H9 (cell line): ENCODE measurements at regions not wholly inside any gene's neighbourhood (a gene's known extent, or its start where the extent isn't known, plus 50 kb on each side); places are given as distances from the start of the nearest gene placed in this dataset.

Experiments used
- DNase-seq: peaks from one replicate; pipeline ENCODE4 v3.0.0-alpha.2; 2017
- H2AFZ ChIP-seq: one replicate; pipeline ENCODE4 v1.6.1; 2013; ENCODE audit warnings: mild to moderate bottlenecking, low read length, control low read depth, moderate library complexity
- H2AK5ac ChIP-seq: 2 replicates; pipeline ENCODE4 v1.6.1; 2013; ENCODE audit warnings: low read length, control low read depth, mixed read lengths; ENCODE audit not compliant: insufficient read length
- H2BK120ac ChIP-seq: one replicate; pipeline ENCODE4 v1.6.1; 2013; ENCODE audit warnings: low read depth, mild to moderate bottlenecking, low read length, control low read depth, inconsistent platforms; ENCODE audit not compliant: poor library complexity, severe bottlenecking
- H2BK12ac ChIP-seq: 2 replicates; pipeline ENCODE4 v1.6.1; 2013; ENCODE audit warnings: low read length, control low read depth, mixed read lengths, low read depth; ENCODE audit not compliant: insufficient read length
- H2BK15ac ChIP-seq: 2 replicates; pipeline ENCODE4 v1.6.1; 2013; ENCODE audit warnings: low read depth, low read length, control low read depth
- H2BK20ac ChIP-seq: one replicate; pipeline ENCODE4 v1.6.1; 2013; ENCODE audit warnings: low read depth, mild to moderate bottlenecking, low read length, control low read depth, inconsistent platforms; ENCODE audit not compliant: poor library complexity, severe bottlenecking
- H2BK5ac ChIP-seq: 2 replicates; pipeline ENCODE4 v1.6.1; 2013; ENCODE audit warnings: low read length, control low read depth, mixed read lengths; ENCODE audit not compliant: insufficient read length
- H3K14ac ChIP-seq: 2 replicates; pipeline ENCODE4 v1.6.1; 2013; ENCODE audit warnings: low read length, control low read depth; ENCODE audit not compliant: insufficient read depth
- H3K18ac ChIP-seq: 2 replicates; pipeline ENCODE4 v1.6.1; 2013; ENCODE audit warnings: low read depth, mild to moderate bottlenecking, mixed read lengths, low read length, control low read depth; ENCODE audit not compliant: insufficient read length
- H3K23ac ChIP-seq: 2 replicates; pipeline ENCODE4 v1.6.1; 2013; ENCODE audit warnings: low read length, control low read depth, mixed read lengths, low read depth; ENCODE audit not compliant: insufficient read length
- H3K23me2 ChIP-seq: 2 replicates; pipeline ENCODE4 v1.6.1; 2013; ENCODE audit warnings: low read depth, mild to moderate bottlenecking, mixed read lengths, low read length, control low read depth; ENCODE audit not compliant: insufficient read length, poor library complexity, severe bottlenecking
- H3K27ac ChIP-seq: 2 replicates; pipeline ENCODE4 v1.5.1; 2013; ENCODE audit warnings: low read length, control low read depth, mixed read lengths, low read depth; ENCODE audit not compliant: insufficient read length
- H3K27me3 ChIP-seq: 2 replicates; pipeline ENCODE4 v1.6.1; 2013; ENCODE audit warnings: low read length, control low read depth, inconsistent platforms; ENCODE audit not compliant: insufficient read depth
- H3K4ac ChIP-seq: 2 replicates; pipeline ENCODE4 v1.6.1; 2013; ENCODE audit warnings: low read depth, mild to moderate bottlenecking, control low read depth, inconsistent platforms, low read length, moderate library complexity
- H3K4me1 ChIP-seq: 2 replicates; pipeline ENCODE4 v1.6.1; 2013; ENCODE audit warnings: low read length, control low read depth, inconsistent platforms; ENCODE audit not compliant: insufficient read depth
- H3K4me2 ChIP-seq: 2 replicates; pipeline ENCODE4 v1.6.1; 2013; ENCODE audit warnings: low read length, control low read depth, mixed read lengths; ENCODE audit not compliant: insufficient read length, insufficient read depth
- H3K56ac ChIP-seq: 2 replicates; pipeline ENCODE4 v1.6.1; 2013; ENCODE audit warnings: low read depth, mild to moderate bottlenecking, mixed read lengths, low read length, control low read depth; ENCODE audit not compliant: insufficient read length
- H3K79me1 ChIP-seq: 2 replicates; pipeline ENCODE4 v1.6.1; 2013; ENCODE audit warnings: low read depth, mild to moderate bottlenecking, moderate library complexity, low read length, control low read depth, inconsistent platforms; ENCODE audit not compliant: insufficient read depth, poor library complexity, severe bottlenecking
- H3K79me2 ChIP-seq: 2 replicates; pipeline ENCODE4 v1.6.1; 2013; ENCODE audit warnings: low read length, control low read depth, inconsistent platforms; ENCODE audit not compliant: insufficient read depth
- H3K9ac ChIP-seq: 2 replicates; pipeline ENCODE4 v1.6.1; 2013; ENCODE audit warnings: low read length, control low read depth, mixed read lengths; ENCODE audit not compliant: insufficient read length; ENCODE audit errors: extremely low read depth
- H3K9me3 ChIP-seq: one replicate; pipeline ENCODE4 v1.6.1; 2013; ENCODE audit warnings: low read depth, low read length, inconsistent platforms; ENCODE audit not compliant: control insufficient read depth
- H3T11ph ChIP-seq: one replicate; pipeline ENCODE4 v1.6.1; 2013; ENCODE audit warnings: mild to moderate bottlenecking, low read length, control low read depth, inconsistent platforms
- H4K20me1 ChIP-seq: one replicate; pipeline ENCODE4 v1.6.1; 2013; ENCODE audit not compliant: control insufficient read depth, insufficient read length, insufficient read depth
- H4K5ac ChIP-seq: 2 replicates; pipeline ENCODE4 v1.6.1; 2013; ENCODE audit warnings: low read depth, mild to moderate bottlenecking, mixed read lengths, low read length, control low read depth; ENCODE audit not compliant: insufficient read length
- H4K8ac ChIP-seq: replicated peaks from 2 replicates; pipeline ENCODE4 v1.6.1; 2013; ENCODE audit warnings: low read length, control low read depth, mixed read lengths, low read depth; ENCODE audit not compliant: insufficient read length
- H4K91ac ChIP-seq: 2 replicates; pipeline ENCODE4 v1.6.1; 2013; ENCODE audit warnings: low read depth, mild to moderate bottlenecking, moderate library complexity, mixed read lengths, low read length, control low read depth; ENCODE audit not compliant: insufficient read length
- H3K27ac Mint-ChIP-seq, 3 experiments: 2 replicates in 2 of 3; 3 replicates in 1 of 3; pipeline ENCODE4 v1.8.0; 2020 to 2021; ENCODE audit warnings: mixed read lengths in 3 of 3, mild to moderate bottlenecking in 1 of 3, moderate library complexity in 1 of 3
- H3K27me3 Mint-ChIP-seq: 2 replicates; pipeline ENCODE4 v1.8.0; 2021; ENCODE audit warnings: low read depth, mild to moderate bottlenecking, moderate library complexity, mixed read lengths
- H3K36me3 Mint-ChIP-seq, 3 experiments: 2 replicates in 2 of 3; 3 replicates in 1 of 3; pipeline ENCODE4 v1.8.0; 2020 to 2021; ENCODE audit warnings: low read depth in 3 of 3, mixed read lengths in 3 of 3; ENCODE audit not compliant: insufficient read depth in 1 of 3
- H3K4me1 Mint-ChIP-seq, 2 experiments: 2 replicates each; pipeline ENCODE4 v1.8.0; 2020; ENCODE audit warnings: mixed read lengths in 2 of 2
- H3K4me3 Mint-ChIP-seq, 2 experiments: 2 replicates in 1 of 2; 3 replicates in 1 of 2; pipeline ENCODE4 v1.8.0; 2020 to 2021; ENCODE audit warnings: mild to moderate bottlenecking in 2 of 2, mixed read lengths in 2 of 2, moderate library complexity in 1 of 2
- H3K9me3 Mint-ChIP-seq, 2 experiments: 2 replicates in 1 of 2; 3 replicates in 1 of 2; pipeline ENCODE4 v1.8.0; 2020; ENCODE audit warnings: mild to moderate bottlenecking in 2 of 2, mixed read lengths in 2 of 2, moderate library complexity in 1 of 2
- CTCF ChIP-seq: fragments of 200-600 bp; sonication (generic); conservative IDR thresholded peaks from 3 replicates; pipeline ENCODE4 v1.8.0; 2021; ENCODE audit warnings: antibody characterized with exemption, mild to moderate bottlenecking
- WGBS: extraction: QIAGEN DNeasy Blood & Tissue Kit; methylation state at CpG from one replicate; pipeline ENCODE4 v1.1.7; 2013; ENCODE audit warnings: missing lambda C conversion rate, low lambda C conversion rate, mixed read lengths; ENCODE audit not compliant: insufficient read length; ENCODE audit errors: extremely low coverage; 5-methylcytosine and 5-hydroxymethylcytosine counted together

- Mint-ChIP-seq H3K4me1 (peaks cover 3 to 7% of the 10 kb centered on the region in 2 experiments; a peak in 3 of 4 replicates), H3K27me3 (peaks cover 88% of the 10 kb centered on the region), H3K9me3 (no peaks in the 10 kb centered on the region; a peak in 1 of 5 replicates), H3K27ac (no peak overlapping the region), H3K4me3 (no peak overlapping the region), H3K36me3 (no peaks in the 10 kb centered on the region)
- Histone ChIP-seq H3K4ac (no peak overlapping the region), H3K27me3 (no peaks in the 10 kb centered on the region; the same call in 1 of the 2 replicates), H2BK15ac (no peak overlapping the region), H3K14ac (no peak overlapping the region), H3K9ac (no peak overlapping the region), H4K91ac (no peak overlapping the region), H2AFZ (no peak overlapping the region), H3T11ph (no peak overlapping the region), H3K4me2 (no peak overlapping the region), H4K5ac (no peak overlapping the region), H2BK12ac (no peak overlapping the region), H3K27ac (no peak overlapping the region), H2BK20ac (no peak overlapping the region), H3K56ac (no peak overlapping the region), H3K18ac (no peak overlapping the region), H2BK5ac (no peak overlapping the region), H4K20me1 (no peaks in the 10 kb centered on the region), H3K23ac (no peak overlapping the region), H3K9me3 (no peaks in the 10 kb centered on the region), H3K79me1 (no peaks in the 10 kb centered on the region), H3K79me2 (no peaks in the 10 kb centered on the region), H3K4me1 (no peaks in the 10 kb centered on the region), H2BK120ac (no peak overlapping the region), H2AK5ac (no peak overlapping the region), H4K8ac (no peak overlapping the region), H3K23me2 (no peaks in the 10 kb centered on the region)
- no peak for TF ChIP-seq CTCF
- no CpG with 5 or more reads among the region's 3 CpGs for WGBS
- DNase-seq = no peak
These were observed 384.1 kb downstream of the GATA3 start for GRCh38 chr10:8438603-8439002.
